Uterus (tissue), 3 donors: ENCODE measurements at regions not wholly inside any gene's neighbourhood (a gene's known extent, or its start where the extent isn't known, plus 50 kb on each side); places are given as distances from the start of the nearest gene placed in this dataset.
"Not testable (repeated sequence)": the region's sequence is repeated elsewhere in the genome, so short reads cannot be mapped to it uniquely, and the experiment has no call there.

Experiments
- DNase-seq, 2 donors: peaks; one replicate each; pipeline ENCODE4 v3.0.0-alpha.2; 2019 to 2020
- H3K27ac ChIP-seq, 2 donors: fragments of 200-600 bp; sonication (generic); 1 replicate in 1 of 2; 2 replicates in 1 of 2; pipeline ENCODE4 v1.5.1; 2016 to 2018
- H3K27me3 ChIP-seq, 2 donors: fragments of 200-600 bp; sonication (generic); one replicate each; pipeline ENCODE4 v1.5.1; 2018 to 2019; ENCODE audit warnings: control low read depth in 1 of 2
- H3K36me3 ChIP-seq, 2 donors: fragments of 200-600 bp; sonication (generic); one replicate each; pipeline ENCODE4 v1.5.1; 2019; ENCODE audit warnings: control low read depth in 1 of 2
- H3K4me1 ChIP-seq, 2 donors: fragments of 200-600 bp; sonication (generic); one replicate each; pipeline ENCODE4 v1.5.1; 2018 to 2019; ENCODE audit warnings: control low read depth in 1 of 2
- H3K4me3 ChIP-seq, 2 donors: fragments of 200-600 bp; sonication (generic); 1 replicate in 1 of 2; 2 replicates in 1 of 2; pipeline ENCODE4 v1.5.1; 2018 to 2019; ENCODE audit warnings: mild to moderate bottlenecking in 1 of 2
- H3K9me3 ChIP-seq, 2 donors: fragments of 200-600 bp; sonication (generic); one replicate each; pipeline ENCODE4 v1.5.1; 2019; ENCODE audit warnings: control low read depth in 1 of 2
- POLR2A ChIP-seq, 2 donors: fragments of 450-650 bp; IDR thresholded peaks; one replicate each; pipeline ENCODE4 v1.6.1; 2016; ENCODE audit warnings: antibody characterized with exemption in 2 of 2, mild to moderate bottlenecking in 1 of 2, moderate library complexity in 1 of 2
- intact Hi-C: fragments of 100-400 bp; cut with DNase I; formaldehyde crosslinking; loops from one replicate; pipeline ENCODE4 v1.15.1; 2023; ENCODE audit warnings: low total_unique reads
- TF ChIP-seq, protein P1 (sequence below), 4 experiments: fragments of 200-600 bp in 2 of 4; fragments of 450-650 bp in 2 of 4; sonication (generic) in 2 of 4; IDR thresholded peaks; one replicate each; pipeline ENCODE4 v1.5.1; 2016 to 2019; ENCODE audit warnings: antibody characterized with exemption in 4 of 4, mild to moderate bottlenecking in 2 of 4, moderate library complexity in 1 of 4
- donor health status: DM: yes; HTN: yes; CAD: no.

DNA sequence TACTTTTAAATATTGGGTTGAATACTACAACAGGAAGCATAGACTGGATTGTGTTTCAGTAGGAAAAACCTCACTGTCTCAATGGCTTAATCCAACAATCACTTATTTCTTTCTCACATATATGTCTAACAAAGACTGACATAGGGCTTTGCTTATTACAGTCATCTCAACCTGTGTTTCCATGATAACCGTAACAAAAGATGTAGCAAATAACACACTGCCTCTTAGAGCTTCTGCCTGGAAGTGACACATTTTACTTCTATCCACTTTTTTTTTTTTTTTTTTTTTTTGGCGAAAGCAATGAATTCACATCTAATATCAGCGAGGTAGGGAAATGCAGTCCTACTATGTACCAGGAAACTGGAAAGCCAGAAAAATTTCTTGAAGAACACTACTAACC is 204.9 kb upstream of the CDKN2B start:
- TF ChIP-seq POLR2A (IDR thresholded peaks at IDR 0.05), result no peak
- TF ChIP-seq, protein P1, sequence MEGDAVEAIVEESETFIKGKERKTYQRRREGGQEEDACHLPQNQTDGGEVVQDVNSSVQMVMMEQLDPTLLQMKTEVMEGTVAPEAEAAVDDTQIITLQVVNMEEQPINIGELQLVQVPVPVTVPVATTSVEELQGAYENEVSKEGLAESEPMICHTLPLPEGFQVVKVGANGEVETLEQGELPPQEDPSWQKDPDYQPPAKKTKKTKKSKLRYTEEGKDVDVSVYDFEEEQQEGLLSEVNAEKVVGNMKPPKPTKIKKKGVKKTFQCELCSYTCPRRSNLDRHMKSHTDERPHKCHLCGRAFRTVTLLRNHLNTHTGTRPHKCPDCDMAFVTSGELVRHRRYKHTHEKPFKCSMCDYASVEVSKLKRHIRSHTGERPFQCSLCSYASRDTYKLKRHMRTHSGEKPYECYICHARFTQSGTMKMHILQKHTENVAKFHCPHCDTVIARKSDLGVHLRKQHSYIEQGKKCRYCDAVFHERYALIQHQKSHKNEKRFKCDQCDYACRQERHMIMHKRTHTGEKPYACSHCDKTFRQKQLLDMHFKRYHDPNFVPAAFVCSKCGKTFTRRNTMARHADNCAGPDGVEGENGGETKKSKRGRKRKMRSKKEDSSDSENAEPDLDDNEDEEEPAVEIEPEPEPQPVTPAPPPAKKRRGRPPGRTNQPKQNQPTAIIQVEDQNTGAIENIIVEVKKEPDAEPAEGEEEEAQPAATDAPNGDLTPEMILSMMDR (IDR thresholded peaks at IDR 0.05), result no peak
- no peaks in the 10 kb centered on the region for H3K36me3 ChIP-seq
- no peaks in the 10 kb centered on the region for H3K27me3 ChIP-seq
- H3K9me3 ChIP-seq, result no peaks in the 10 kb centered on the region
- no peaks in the 10 kb centered on the region for H3K4me1 ChIP-seq
- no peak overlapping the region for H3K4me3 ChIP-seq
- DNase-seq, result no peak
- H3K27ac ChIP-seq, result no peak overlapping the region
- intact Hi-C loops, result no loop called here

GRCh38 chr9:22214497-22215031 is 205.5 kb upstream of the CDKN2B start:
- no peak overlapping the region for H3K27ac ChIP-seq
- no peak for DNase-seq
- no peaks in the 10 kb centered on the region for H3K9me3 ChIP-seq
- H3K36me3 ChIP-seq, result no peaks in the 10 kb centered on the region
- no peak overlapping the region for H3K4me3 ChIP-seq
- TF ChIP-seq, protein P1 (IDR thresholded peaks at IDR 0.05), result no peak
- no peak for TF ChIP-seq POLR2A (IDR thresholded peaks at IDR 0.05)
- intact Hi-C loops, result no loop called here
- no peaks in the 10 kb centered on the region for H3K27me3 ChIP-seq
- no peaks in the 10 kb centered on the region for H3K4me1 ChIP-seq

GRCh38 chr9:22215521-22215920 is 206.4 kb upstream of the CDKN2B start:
- no peaks in the 10 kb centered on the region for H3K27me3 ChIP-seq
- no peak for DNase-seq
- H3K9me3 ChIP-seq, result no peaks in the 10 kb centered on the region
- H3K4me1 ChIP-seq, result no peaks in the 10 kb centered on the region
- intact Hi-C loops, result no loop called here
- no peak overlapping the region for H3K27ac ChIP-seq
- H3K36me3 ChIP-seq, result no peaks in the 10 kb centered on the region
- TF ChIP-seq, protein P1 (IDR thresholded peaks at IDR 0.05), result no peak
- no peak for TF ChIP-seq POLR2A (IDR thresholded peaks at IDR 0.05)
- no peak overlapping the region for H3K4me3 ChIP-seq

- H3K27ac ChIP-seq, result no peak overlapping the region
- H3K36me3 ChIP-seq, result no peaks in the 10 kb centered on the region
Measured at GRCh38 chr9:22216730-22217172, 207.6 kb upstream of the CDKN2B start.

DNA sequence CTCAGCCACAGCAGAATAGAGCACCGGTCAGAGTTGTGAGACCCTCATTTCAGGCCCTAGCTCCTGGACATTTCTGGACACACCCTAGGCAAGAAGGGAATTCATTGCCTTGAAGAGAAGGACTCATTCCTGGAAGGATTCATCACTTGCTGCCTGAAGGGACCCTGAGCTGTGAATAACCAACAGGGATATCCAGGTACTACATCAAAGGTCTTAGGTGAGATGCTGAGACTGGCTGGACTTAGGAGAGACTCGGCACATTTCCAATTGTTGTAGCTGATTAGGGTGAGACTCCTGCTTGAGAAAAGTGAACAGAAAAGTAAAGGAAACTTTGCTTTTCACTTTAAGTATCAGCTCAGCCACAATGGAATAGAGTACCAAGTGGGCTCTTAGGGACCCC is 208.1 kb upstream of the CDKN2B start:
- intact Hi-C loops, result no loop called here
- H3K4me3 ChIP-seq, result no peak overlapping the region
- TF ChIP-seq POLR2A (IDR thresholded peaks at IDR 0.05), result no peak
- TF ChIP-seq, protein P1 (IDR thresholded peaks at IDR 0.05), result no peak
- no peak overlapping the region for H3K27ac ChIP-seq
- no peaks in the 10 kb centered on the region for H3K9me3 ChIP-seq
- no peaks in the 10 kb centered on the region for H3K4me1 ChIP-seq
- H3K36me3 ChIP-seq, result no peaks in the 10 kb centered on the region
- no peaks in the 10 kb centered on the region for H3K27me3 ChIP-seq
- DNase-seq, result no peak

More at GRCh38 chr9:22216730-22217172, 207.6 kb upstream of the CDKN2B start:
- Histone ChIP-seq H3K4me3 (no peak overlapping the region), H3K27me3 (no peaks in the 10 kb centered on the region), H3K9me3 (no peaks in the 10 kb centered on the region), H3K4me1 (no peaks in the 10 kb centered on the region)
- DNase-seq, result no peak
- TF ChIP-seq POLR2A (IDR thresholded peaks at IDR 0.05), result no peak
- TF ChIP-seq, protein P1 (IDR thresholded peaks at IDR 0.05), result no peak
- intact Hi-C loops, result no loop called here

- intact Hi-C loops, H3K27ac ChIP-seq, H3K4me1 ChIP-seq, H3K9me3 ChIP-seq, H3K36me3 ChIP-seq, H3K27me3 ChIP-seq, H3K4me3 ChIP-seq, DNase-seq: not testable (repeated sequence)
Measured at GRCh38 chr9:22225856-22226255, 216.8 kb upstream of the CDKN2B start.
